PC-9 (cell line): ENCODE measurements at regions not wholly inside any gene's neighbourhood (a gene's known extent, or its start where the extent isn't known, plus 50 kb on each side); places are given as distances from the start of the nearest gene placed in this dataset.

ENCODE experiments used
- EZH2 ChIP-seq: fragments of 200-600 bp; sonication (generic); IDR thresholded peaks from 2 replicates; pipeline ENCODE4 v1.8.0; 2017; ENCODE audit warnings: antibody characterized with exemption, low read depth
- TF ChIP-seq, protein P1 (sequence below): fragments of 200-600 bp; sonication (generic); conservative IDR thresholded peaks from 2 replicates; pipeline ENCODE4 v1.6.1; 2017; ENCODE audit warnings: mixed run types, antibody characterized with exemption, mild to moderate bottlenecking, moderate library complexity

DNA sequence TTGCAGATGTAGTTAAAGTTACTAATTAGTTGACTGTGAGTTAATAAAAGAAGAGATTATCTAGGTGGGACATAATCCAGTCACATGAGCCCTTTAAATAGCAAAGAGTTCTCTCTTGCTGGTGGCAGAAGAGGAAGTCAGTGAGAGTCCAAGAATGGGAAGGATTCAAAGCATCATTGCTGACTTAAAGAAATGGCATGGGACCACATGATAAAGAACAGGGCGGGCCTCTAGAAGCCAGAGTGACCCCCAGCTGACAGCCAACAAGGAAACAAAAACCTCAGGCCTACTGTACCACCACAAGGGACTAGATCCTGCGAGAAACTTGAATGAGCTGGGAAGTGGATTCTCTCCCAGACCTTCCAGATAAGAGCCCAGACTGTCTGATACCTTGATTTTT is 447.2 kb upstream of the CCDC54 start:
- TF ChIP-seq, protein P1, sequence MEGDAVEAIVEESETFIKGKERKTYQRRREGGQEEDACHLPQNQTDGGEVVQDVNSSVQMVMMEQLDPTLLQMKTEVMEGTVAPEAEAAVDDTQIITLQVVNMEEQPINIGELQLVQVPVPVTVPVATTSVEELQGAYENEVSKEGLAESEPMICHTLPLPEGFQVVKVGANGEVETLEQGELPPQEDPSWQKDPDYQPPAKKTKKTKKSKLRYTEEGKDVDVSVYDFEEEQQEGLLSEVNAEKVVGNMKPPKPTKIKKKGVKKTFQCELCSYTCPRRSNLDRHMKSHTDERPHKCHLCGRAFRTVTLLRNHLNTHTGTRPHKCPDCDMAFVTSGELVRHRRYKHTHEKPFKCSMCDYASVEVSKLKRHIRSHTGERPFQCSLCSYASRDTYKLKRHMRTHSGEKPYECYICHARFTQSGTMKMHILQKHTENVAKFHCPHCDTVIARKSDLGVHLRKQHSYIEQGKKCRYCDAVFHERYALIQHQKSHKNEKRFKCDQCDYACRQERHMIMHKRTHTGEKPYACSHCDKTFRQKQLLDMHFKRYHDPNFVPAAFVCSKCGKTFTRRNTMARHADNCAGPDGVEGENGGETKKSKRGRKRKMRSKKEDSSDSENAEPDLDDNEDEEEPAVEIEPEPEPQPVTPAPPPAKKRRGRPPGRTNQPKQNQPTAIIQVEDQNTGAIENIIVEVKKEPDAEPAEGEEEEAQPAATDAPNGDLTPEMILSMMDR: no peak
- TF ChIP-seq EZH2: no peak
